ENCODE measurements at regions not wholly inside any gene's neighbourhood (a gene's known extent, or its start where the extent isn't known, plus 50 kb on each side); places are given as distances from the start of the nearest gene placed in this dataset.

- no peak overlapping the region for H3K9ac ChIP-seq (ENCODE audit: low read length)
- no peak overlapping the region for H3K4me3 ChIP-seq (ENCODE audit: low read length)
- no peak overlapping the region for H3K27ac ChIP-seq (ENCODE audit: low read depth, low read length)
- H3K27me3 ChIP-seq (ENCODE audit: control insufficient read depth, insufficient read depth, low read length) = no peaks in the 10 kb centered on the region
- H3K36me3 ChIP-seq (ENCODE audit: control insufficient read depth, insufficient read depth, low read length) = no peaks in the 10 kb centered on the region
- no peaks in the 10 kb centered on the region for H3K4me1 ChIP-seq (ENCODE audit: control insufficient read depth, insufficient read depth, low read length)
Measured at GRCh38 chr6:165905744-165906143, 242.7 kb upstream of the PDE10A start.

- H3K27ac ChIP-seq (ENCODE audit: low read depth, low read length) = no peak overlapping the region
- H3K4me3 ChIP-seq (ENCODE audit: low read length) = no peak overlapping the region
- H3K36me3 ChIP-seq (ENCODE audit: control insufficient read depth, insufficient read depth, low read length) = no peaks in the 10 kb centered on the region
- H3K27me3 ChIP-seq (ENCODE audit: control insufficient read depth, insufficient read depth, low read length) = no peaks in the 10 kb centered on the region
- H3K9ac ChIP-seq (ENCODE audit: low read length) = no peak overlapping the region
- H3K4me1 ChIP-seq (ENCODE audit: control insufficient read depth, insufficient read depth, low read length) = no peaks in the 10 kb centered on the region
Measured at GRCh38 chr6:165900970-165901369, 237.9 kb upstream of the PDE10A start.

GRCh38 chr6:165899611-165900010, 236.6 kb upstream of the PDE10A start:
- Histone ChIP-seq H3K36me3 (ENCODE audit: control insufficient read depth, insufficient read depth, low read length) (no peaks in the 10 kb centered on the region), H3K27ac (ENCODE audit: low read depth, low read length) (no peak overlapping the region), H3K9ac (ENCODE audit: low read length) (no peak overlapping the region), H3K27me3 (ENCODE audit: control insufficient read depth, insufficient read depth, low read length) (no peaks in the 10 kb centered on the region), H3K4me3 (ENCODE audit: low read length) (no peak overlapping the region), H3K4me1 (ENCODE audit: control insufficient read depth, insufficient read depth, low read length) (no peaks in the 10 kb centered on the region)

GRCh38 chr6:165895421-165896165, 232.6 kb upstream of the PDE10A start:
- H3K27me3 ChIP-seq (ENCODE audit: control insufficient read depth, insufficient read depth, low read length) = no peaks in the 10 kb centered on the region
- H3K36me3 ChIP-seq (ENCODE audit: control insufficient read depth, insufficient read depth, low read length) = no peaks in the 10 kb centered on the region

GRCh38 chr6:165894171-165894825, 231.3 kb upstream of the PDE10A start:
- H3K27me3 ChIP-seq (ENCODE audit: control insufficient read depth, insufficient read depth, low read length) = no peaks in the 10 kb centered on the region
- no peak overlapping the region for H3K4me3 ChIP-seq (ENCODE audit: low read length)
- H3K36me3 ChIP-seq (ENCODE audit: control insufficient read depth, insufficient read depth, low read length) = no peaks in the 10 kb centered on the region
- H3K27ac ChIP-seq (ENCODE audit: low read depth, low read length) = no peak overlapping the region
- no peaks in the 10 kb centered on the region for H3K4me1 ChIP-seq (ENCODE audit: control insufficient read depth, insufficient read depth, low read length)
- H3K9ac ChIP-seq (ENCODE audit: low read length) = no peak overlapping the region

More at GRCh38 chr6:165895421-165896165, 232.6 kb upstream of the PDE10A start:
- Histone ChIP-seq H3K4me3 (ENCODE audit: low read length) (no peak overlapping the region), H3K27ac (ENCODE audit: low read depth, low read length) (no peak overlapping the region), H3K4me1 (ENCODE audit: control insufficient read depth, insufficient read depth, low read length) (no peaks in the 10 kb centered on the region), H3K9ac (ENCODE audit: low read length) (no peak overlapping the region)

- Histone ChIP-seq H3K9ac (ENCODE audit: low read length) (no peak overlapping the region), H3K36me3 (ENCODE audit: control insufficient read depth, insufficient read depth, low read length) (no peaks in the 10 kb centered on the region), H3K27me3 (ENCODE audit: control insufficient read depth, insufficient read depth, low read length) (no peaks in the 10 kb centered on the region), H3K4me1 (ENCODE audit: control insufficient read depth, insufficient read depth, low read length) (no peaks in the 10 kb centered on the region), H3K4me3 (ENCODE audit: low read length) (no peak overlapping the region), H3K27ac (ENCODE audit: low read depth, low read length) (no peak overlapping the region)
Measured at GRCh38 chr6:165893431-165893830, 230.4 kb upstream of the PDE10A start.

- H3K9ac ChIP-seq (ENCODE audit: low read length) = no peak overlapping the region
- H3K4me3 ChIP-seq (ENCODE audit: low read length) = no peak overlapping the region
- H3K4me1 ChIP-seq (ENCODE audit: control insufficient read depth, insufficient read depth, low read length) = no peaks in the 10 kb centered on the region
- no peaks in the 10 kb centered on the region for H3K36me3 ChIP-seq (ENCODE audit: control insufficient read depth, insufficient read depth, low read length)
- H3K27me3 ChIP-seq (ENCODE audit: control insufficient read depth, insufficient read depth, low read length) = no peaks in the 10 kb centered on the region
- no peak overlapping the region for H3K27ac ChIP-seq (ENCODE audit: low read depth, low read length)
Measured at GRCh38 chr6:165891320-165891719, 228.3 kb upstream of the PDE10A start.

- Histone ChIP-seq H3K27ac (ENCODE audit: low read depth, low read length) (no peak overlapping the region), H3K27me3 (ENCODE audit: control insufficient read depth, insufficient read depth, low read length) (no peaks in the 10 kb centered on the region), H3K36me3 (ENCODE audit: control insufficient read depth, insufficient read depth, low read length) (no peaks in the 10 kb centered on the region)
Measured at GRCh38 chr6:165890404-165890735, 227.3 kb upstream of the PDE10A start.

GRCh38 chr6:165889636-165890403, 226.8 kb upstream of the PDE10A start:
- Histone ChIP-seq H3K9ac (ENCODE audit: low read length) (no peak overlapping the region), H3K27me3 (ENCODE audit: control insufficient read depth, insufficient read depth, low read length) (no peaks in the 10 kb centered on the region), H3K27ac (ENCODE audit: low read depth, low read length) (no peak overlapping the region), H3K4me1 (ENCODE audit: control insufficient read depth, insufficient read depth, low read length) (no peaks in the 10 kb centered on the region), H3K36me3 (ENCODE audit: control insufficient read depth, insufficient read depth, low read length) (no peaks in the 10 kb centered on the region), H3K4me3 (ENCODE audit: low read length) (no peak overlapping the region)

More at GRCh38 chr6:165890404-165890735, 227.3 kb upstream of the PDE10A start:
- no peak overlapping the region for H3K4me3 ChIP-seq (ENCODE audit: low read length)
- no peak overlapping the region for H3K9ac ChIP-seq (ENCODE audit: low read length)
- no peaks in the 10 kb centered on the region for H3K4me1 ChIP-seq (ENCODE audit: control insufficient read depth, insufficient read depth, low read length)

- Histone ChIP-seq H3K9ac (ENCODE audit: low read length) (no peak overlapping the region), H3K27me3 (ENCODE audit: control insufficient read depth, insufficient read depth, low read length) (no peaks in the 10 kb centered on the region), H3K36me3 (ENCODE audit: control insufficient read depth, insufficient read depth, low read length) (no peaks in the 10 kb centered on the region), H3K4me3 (ENCODE audit: low read length) (no peak overlapping the region), H3K27ac (ENCODE audit: low read depth, low read length) (no peak overlapping the region), H3K4me1 (ENCODE audit: control insufficient read depth, insufficient read depth, low read length) (no peaks in the 10 kb centered on the region)
Measured at GRCh38 chr6:165886169-165886568, 223.1 kb upstream of the PDE10A start.

- no peak overlapping the region for H3K27ac ChIP-seq (ENCODE audit: low read depth, low read length)
- H3K9ac ChIP-seq (ENCODE audit: low read length) = no peak overlapping the region
- no peak overlapping the region for H3K4me3 ChIP-seq (ENCODE audit: low read length)
- no peaks in the 10 kb centered on the region for H3K27me3 ChIP-seq (ENCODE audit: control insufficient read depth, insufficient read depth, low read length)
- H3K4me1 ChIP-seq (ENCODE audit: control insufficient read depth, insufficient read depth, low read length) = no peaks in the 10 kb centered on the region
- no peaks in the 10 kb centered on the region for H3K36me3 ChIP-seq (ENCODE audit: control insufficient read depth, insufficient read depth, low read length)
Measured at GRCh38 chr6:165884813-165885765, 222.0 kb upstream of the PDE10A start.
